ENCODE measurements at regions not wholly inside any gene's neighbourhood (a gene's known extent, or its start where the extent isn't known, plus 50 kb on each side); places are given as distances from the start of the nearest gene placed in this dataset.
"Not testable (repeated sequence)": the region's sequence is repeated elsewhere in the genome, so short reads cannot be mapped to it uniquely, and the experiment has no call there.

- DNase-seq = no peak
- in situ Hi-C loops (cut with HindIII; ENCODE audit: low pct_ligation_motif_present, low pct_unique_long_range_greater_than_20kb, low sequenced_read_pairs) = no loop called here
These were observed 97.1 kb upstream of the SPATA16 start for GRCh38 chr3:173238091-173238490.

- DNase-seq = peak; percentile 8
- in situ Hi-C loops (cut with HindIII; ENCODE audit: low pct_ligation_motif_present, low pct_unique_long_range_greater_than_20kb, low sequenced_read_pairs) = no loop called here
These were observed 84.3 kb upstream of the SPATA16 start for GRCh38 chr3:173225351-173225750.

DNA sequence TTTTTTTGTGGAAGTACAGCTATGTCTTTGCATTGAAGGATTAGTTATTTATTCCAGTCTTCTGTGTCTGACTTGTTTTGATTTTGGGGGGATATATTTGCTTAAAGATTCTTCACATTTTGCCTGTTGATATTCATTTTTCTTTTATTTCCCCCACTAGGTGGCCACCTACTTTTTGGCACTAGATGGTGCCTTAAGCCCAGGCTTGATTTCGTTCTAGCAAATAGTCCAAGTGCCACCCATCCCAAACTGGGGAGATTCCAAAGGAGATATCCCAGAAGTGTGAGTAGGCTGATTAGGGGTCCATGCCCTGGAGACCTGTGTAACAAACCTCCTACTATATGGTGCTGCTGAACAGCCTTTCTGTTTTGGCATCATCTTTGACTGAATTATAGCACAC is 80.0 kb upstream of the SPATA16 start:
- peak; percentile 32 for DNase-seq
- in situ Hi-C loops (cut with HindIII; ENCODE audit: low pct_ligation_motif_present, low pct_unique_long_range_greater_than_20kb, low sequenced_read_pairs) = no loop called here

DNA sequence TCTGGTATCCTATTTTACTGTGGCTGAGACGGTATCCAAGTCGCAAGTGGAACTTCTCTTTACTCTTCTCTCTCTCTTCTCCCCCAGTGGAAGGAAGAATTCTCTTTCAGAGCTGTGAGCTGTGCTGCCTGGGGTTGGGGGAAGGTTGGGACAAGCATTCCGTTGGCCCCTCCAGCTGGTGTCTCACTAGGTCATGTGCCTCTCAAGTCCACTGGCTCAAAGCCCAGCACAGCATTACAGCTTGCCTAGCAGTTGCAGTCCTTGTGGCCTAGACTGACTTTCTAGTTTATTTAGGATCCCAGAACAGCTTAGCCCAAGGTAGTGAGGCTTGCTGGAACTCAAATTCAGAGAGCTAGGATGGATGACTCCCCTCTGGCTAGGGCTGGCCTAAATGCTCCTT is 76.1 kb upstream of the SPATA16 start:
- DNase-seq = no peak
- in situ Hi-C loops (cut with HindIII; ENCODE audit: low pct_ligation_motif_present, low pct_unique_long_range_greater_than_20kb, low sequenced_read_pairs) = no loop called here

GRCh38 chr3:173216063-173216462 is 75.0 kb upstream of the SPATA16 start:
- in situ Hi-C loops (cut with HindIII; ENCODE audit: low pct_ligation_motif_present, low pct_unique_long_range_greater_than_20kb, low sequenced_read_pairs) = no loop called here
- no peak for DNase-seq

- in situ Hi-C loops (cut with HindIII; ENCODE audit: low pct_ligation_motif_present, low pct_unique_long_range_greater_than_20kb, low sequenced_read_pairs) = no loop called here
- no peak for DNase-seq
These were observed 73.5 kb upstream of the SPATA16 start for GRCh38 chr3:173214576-173214975.

DNA sequence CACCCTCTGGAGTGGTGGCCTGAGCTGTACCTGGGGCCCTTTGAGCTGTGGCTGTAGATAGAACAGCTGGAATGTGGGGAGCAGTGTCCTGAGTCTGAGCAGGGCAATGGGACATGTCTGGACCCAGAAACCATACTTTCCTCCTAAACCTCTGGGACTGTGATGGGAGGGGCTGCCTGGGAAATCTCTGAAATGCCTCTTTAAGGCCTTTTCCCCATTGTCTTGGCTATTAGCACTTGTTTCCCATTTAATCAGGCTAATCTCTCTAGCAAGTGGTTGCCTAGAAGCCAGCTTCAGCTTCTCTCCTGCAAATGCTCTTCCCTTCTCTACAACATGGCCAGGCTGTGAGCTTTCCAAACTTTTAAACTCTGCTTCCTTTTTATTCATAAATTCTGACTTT is 58.5 kb upstream of the SPATA16 start:
- in situ Hi-C loops (cut with HindIII; ENCODE audit: low pct_ligation_motif_present, low pct_unique_long_range_greater_than_20kb, low sequenced_read_pairs) = no loop called here
- DNase-seq = no peak

- in situ Hi-C loops (cut with HindIII; ENCODE audit: low pct_ligation_motif_present, low pct_unique_long_range_greater_than_20kb, low sequenced_read_pairs) = not testable (repeated sequence)
These were observed 53.8 kb upstream of the SPATA16 start for GRCh38 chr3:173194868-173195267.

GRCh38 chr3:173191611-173192010 is 50.6 kb upstream of the SPATA16 start:
- DNase-seq = no peak
- in situ Hi-C loops (cut with HindIII; ENCODE audit: low pct_ligation_motif_present, low pct_unique_long_range_greater_than_20kb, low sequenced_read_pairs) = no loop called here

More at GRCh38 chr3:173194868-173195267, 53.8 kb upstream of the SPATA16 start:
- DNase-seq = not testable (repeated sequence)

All from ACHN (cell line).